B cell (primary cell): ENCODE measurements at regions not wholly inside any gene's neighbourhood (a gene's known extent, or its start where the extent isn't known, plus 50 kb on each side); places are given as distances from the start of the nearest gene placed in this dataset.

Source experiments
- ATAC-seq: fragments of 200-7000 bp; cut with Tn5 transposase; one replicate; pipeline ENCODE4 v1.10.0; 2021; ENCODE audit warnings: low read depth, mild to moderate bottlenecking, moderate number of reproducible peaks, moderate library complexity
- CTCF ChIA-PET: fragments of 350-600 bp; sonication (Branson Sonifier 250); formaldehyde crosslinking; loops from one replicate; lab custom pipeline; 2021; ENCODE audit warnings: antibody characterized with exemption, inconsistent platforms; lab: Charles Lee
- POLR2A ChIA-PET: fragments of 350-600 bp; sonication (Branson Sonifier 250); formaldehyde crosslinking; loops from one replicate; lab custom pipeline; 2021; ENCODE audit warnings: antibody characterized with exemption; lab: Charles Lee
- DNase-seq: peaks from one replicate; pipeline ENCODE4 v3.0.0; 2013
- H2AFZ ChIP-seq: 2 replicates; pipeline ENCODE4 v1.6.1; 2012; ENCODE audit warnings: mild to moderate bottlenecking, low read depth, low read length; ENCODE audit not compliant: insufficient read depth, poor library complexity, severe bottlenecking
- H3K27ac ChIP-seq, 2 donors: 1 replicate in 1 of 2; 2 replicates in 1 of 2; pipeline ENCODE4 v1.5.1; 2012 to 2013; ENCODE audit warnings: low read length in 2 of 2, mild to moderate bottlenecking in 2 of 2, moderate library complexity in 1 of 2
- H3K27me3 ChIP-seq, 4 experiments: fragments of 200-600 bp in 1 of 4; sonication (generic) in 1 of 4; replicated peaks in 1 of 4; 1 replicate in 2 of 4; 2 replicates in 2 of 4; pipeline versions ENCODE4 v1.6.1 to v1.7.0; 2013 to 2016; ENCODE audit warnings: low read length in 3 of 4, mild to moderate bottlenecking in 2 of 4, mixed read lengths in 1 of 4, moderate library complexity in 1 of 4; ENCODE audit not compliant: insufficient read depth in 4 of 4, control insufficient read depth in 3 of 4; ENCODE audit errors: control extremely low read depth in 1 of 4
- H3K36me3 ChIP-seq, 2 experiments: replicated peaks in 1 of 2; 1 replicate in 1 of 2; 2 replicates in 1 of 2; pipeline versions ENCODE4 v1.6.1 to v1.7.1; 2013; ENCODE audit warnings: low read length in 1 of 2; ENCODE audit not compliant: insufficient read depth in 2 of 2, control insufficient read depth in 1 of 2; ENCODE audit errors: control extremely low read depth in 1 of 2, extremely low read depth in 1 of 2
- H3K4me1 ChIP-seq, 2 donors: fragments of 200-600 bp in 1 of 2; sonication (generic) in 1 of 2; 1 replicate in 1 of 2; 2 replicates in 1 of 2; pipeline versions ENCODE4 v1.5.1 to v1.6.1; 2013 to 2017; ENCODE audit warnings: low read length in 2 of 2; ENCODE audit not compliant: control insufficient read depth in 2 of 2, insufficient read depth in 2 of 2
- H3K4me2 ChIP-seq: replicated peaks from 2 replicates; pipeline ENCODE3; 2012; ENCODE audit warnings: mild to moderate bottlenecking, low read depth, low read length; ENCODE audit not compliant: poor library complexity, severe bottlenecking
- H3K4me3 ChIP-seq, 5 experiments: fragments of 200-600 bp in 1 of 5; sonication (generic) in 1 of 5; 1 replicate in 3 of 5; 2 replicates in 2 of 5; pipeline versions ENCODE4 v1.5.1 to v1.7.0; 2011 to 2016; ENCODE audit warnings: low read length in 4 of 5, mild to moderate bottlenecking in 4 of 5, low read depth in 2 of 5, control low read depth in 1 of 5, moderate library complexity in 1 of 5; ENCODE audit not compliant: insufficient read depth in 1 of 5; ENCODE audit errors: control extremely low read depth in 1 of 5, extremely low read depth in 1 of 5
- H3K79me2 ChIP-seq: fragments of 200-600 bp; sonication (generic); one replicate; pipeline ENCODE4 v1.6.0; 2016; ENCODE audit warnings: low read length; ENCODE audit not compliant: control insufficient read depth, insufficient read depth
- H3K9ac ChIP-seq: fragments of 200-600 bp; sonication (generic); 2 replicates; pipeline ENCODE4 v1.6.1; 2017; ENCODE audit warnings: mild to moderate bottlenecking, low read length, moderate library complexity
- H3K9me3 ChIP-seq, 3 donors: one replicate each; pipeline versions ENCODE4 v1.6.1 to v1.7.1; 2013; ENCODE audit warnings: low read length in 2 of 3; ENCODE audit not compliant: control insufficient read depth in 2 of 3, insufficient read depth in 1 of 3; ENCODE audit errors: control extremely low read depth in 1 of 3
- H4K20me1 ChIP-seq: 2 replicates; pipeline ENCODE4 v1.6.0; 2012; ENCODE audit warnings: mild to moderate bottlenecking, low read length; ENCODE audit not compliant: insufficient read depth, control insufficient read depth, poor library complexity, severe bottlenecking
- H3K27ac Mint-ChIP-seq: one replicate; pipeline ENCODE4 v1.8.0; 2021; ENCODE audit warnings: mixed read lengths
- H3K27me3 Mint-ChIP-seq: one replicate; pipeline ENCODE4 v1.8.0; 2021; ENCODE audit warnings: mixed read lengths
- H3K4me1 Mint-ChIP-seq: one replicate; pipeline ENCODE4 v1.8.0; 2021; ENCODE audit warnings: mixed read lengths
- H3K4me3 Mint-ChIP-seq: one replicate; pipeline ENCODE4 v1.8.0; 2021; ENCODE audit warnings: mixed read lengths
- H3K9me3 Mint-ChIP-seq: one replicate; pipeline ENCODE4 v1.8.0; 2022; ENCODE audit warnings: mixed read lengths; ENCODE audit not compliant: insufficient read depth
- CTCF ChIP-seq: fragments of 200-600 bp; IDR thresholded peaks from one replicate; pipeline ENCODE4 v1.8.0; 2022; ENCODE audit warnings: antibody characterized with exemption, mild to moderate bottlenecking
- EZH2 ChIP-seq: IDR thresholded peaks from 2 replicates; pipeline ENCODE4 v1.6.1; 2012; ENCODE audit warnings: borderline replicate concordance, low read depth, mild to moderate bottlenecking, moderate library complexity, low read length; ENCODE audit not compliant: insufficient read depth, poor library complexity, severe bottlenecking
- WGBS: methylation state at CpG from one replicate; pipeline ENCODE4 v1.1.5; 2013; ENCODE audit warnings: missing lambda C conversion rate; ENCODE audit not compliant: insufficient coverage; 5-methylcytosine and 5-hydroxymethylcytosine counted together
- intact Hi-C: fragments of 100-400 bp; cut with micrococcal nuclease; formaldehyde crosslinking; loops from one replicate; pipeline ENCODE4 v1.10.0; 2022

GRCh38 chr9:80501635-80502034 is 929.9 kb downstream of the TLE4 start:
- Histone ChIP-seq H3K79me2 (no peaks in the 10 kb centered on the region), H3K4me2 (no peak overlapping the region), H3K4me1 (no peaks in the 10 kb centered on the region), H3K9me3 (no peaks in the 10 kb centered on the region), H3K4me3 (no peak overlapping the region), H3K36me3 (no peaks in the 10 kb centered on the region), H4K20me1 (no peaks in the 10 kb centered on the region), H3K9ac (no peak overlapping the region), H2AFZ (no peak overlapping the region), H3K27ac (no peak overlapping the region), H3K27me3 (no peaks in the 10 kb centered on the region)
- DNase-seq (no peak), ATAC-seq (no peak)
- Mint-ChIP-seq H3K27ac (no peak overlapping the region), H3K4me3 (no peak overlapping the region), H3K4me1 (no peaks in the 10 kb centered on the region), H3K9me3 (no peaks in the 10 kb centered on the region), H3K27me3 (no peaks in the 10 kb centered on the region)
- TF ChIP-seq CTCF (no peak), EZH2 (no peak)
- intact Hi-C loops = no loop called here
- 40% methylated on average over 1 of the region's 3 CpGs for WGBS
- POLR2A ChIA-PET = no interaction called here
- CTCF ChIA-PET = no interaction called here

DNA sequence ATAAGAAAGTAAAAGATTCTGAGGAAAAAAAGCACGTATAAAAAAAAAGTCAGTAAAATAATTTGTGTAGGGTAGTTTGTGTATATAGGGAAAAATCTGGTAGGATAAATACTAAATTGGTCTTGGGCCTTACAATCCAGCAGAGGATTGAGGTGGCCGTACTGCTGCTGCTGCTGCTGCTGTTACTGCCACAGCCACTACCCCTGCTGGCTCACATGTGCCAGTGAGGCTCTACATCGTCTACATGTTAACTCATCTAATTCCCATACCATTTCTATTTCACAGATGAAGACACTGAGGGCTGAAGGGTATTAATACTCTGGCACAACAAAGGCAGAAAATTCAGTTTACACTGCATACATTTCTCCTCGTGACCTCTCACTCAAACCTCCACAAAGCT is 928.5 kb downstream of the TLE4 start:
- Histone ChIP-seq H3K27ac (no peak overlapping the region), H3K27me3 (no peaks in the 10 kb centered on the region), H2AFZ (no peak overlapping the region), H3K4me2 (no peak overlapping the region), H4K20me1 (no peaks in the 10 kb centered on the region), H3K4me3 (no peak overlapping the region), H3K79me2 (no peaks in the 10 kb centered on the region), H3K36me3 (no peaks in the 10 kb centered on the region), H3K4me1 (no peaks in the 10 kb centered on the region), H3K9me3 (no peaks in the 10 kb centered on the region), H3K9ac (no peak overlapping the region)
- Mint-ChIP-seq H3K4me3 (no peak overlapping the region), H3K4me1 (no peaks in the 10 kb centered on the region), H3K27ac (no peak overlapping the region), H3K9me3 (peaks cover 2% of the 10 kb centered on the region), H3K27me3 (no peaks in the 10 kb centered on the region)
- intact Hi-C loops = no loop called here
- whole genome bisulfite sequencing = 91% methylated on average over 3 of the region's 4 CpGs
- CTCF ChIA-PET = no interaction called here
- ATAC-seq (no peak), DNase-seq (no peak)
- TF ChIP-seq CTCF = no peak
- POLR2A ChIA-PET = no interaction called here
